ENCODE measurements at regions not wholly inside any gene's neighbourhood (a gene's known extent, or its start where the extent isn't known, plus 50 kb on each side); places are given as distances from the start of the nearest gene placed in this dataset.

- Histone ChIP-seq H3K4me2 (ENCODE audit: insufficient read depth, low read length) (no peak overlapping the region), H3K9me1 (ENCODE audit: control insufficient read depth, insufficient read depth, low read length) (no peaks in the 10 kb centered on the region), H3K27me3 (ENCODE audit: control insufficient read depth in 2 of 2, insufficient read depth in 2 of 2, low read length in 2 of 2) (no peaks in the 10 kb centered on the region), H4K20me1 (replicated peaks; ENCODE audit: control insufficient read depth, insufficient read depth, low read length) (no peaks in the 10 kb centered on the region), H3K36me3 (ENCODE audit: control insufficient read depth, insufficient read depth, low read length) (no peaks in the 10 kb centered on the region), H3K27ac (ENCODE audit: extremely low read depth, low read depth, low read length) (no peak overlapping the region), H3K4me3 (no peak overlapping the region), H2AFZ (ENCODE audit: low read depth, low read length) (no peak overlapping the region), H3K4me1 (replicated peaks in 1 of 2; ENCODE audit: control insufficient read depth in 2 of 2, insufficient read depth in 2 of 2, low read length in 2 of 2) (no peaks in the 10 kb centered on the region), H3K9ac (ENCODE audit: insufficient read depth in 1 of 2, low read depth in 2 of 2, low read length in 2 of 2) (no peak overlapping the region), H3K9me3 (replicated peaks; ENCODE audit: control insufficient read depth, insufficient read depth, low read depth, low read length) (no peaks in the 10 kb centered on the region), H3K79me2 (ENCODE audit: control insufficient read depth, insufficient read depth, low read length) (no peaks in the 10 kb centered on the region)
- BruUV-seq (replicated peaks): no TSS peak
- in situ Hi-C loops (cut with MboI): no loop called here
- ChIA-PET POLR2A (no interaction called here), CTCF (ENCODE audit: low intra/inter-chr PET ratio) (no interaction called here)
- intact Hi-C loops (cut with micrococcal nuclease): no loop called here
- FAIRE-seq (no peak), DNase-seq (ENCODE audit: extremely low read depth in 1 of 4, low spot score in 3 of 4) (no peak), ATAC-seq (no peak)
- WGBS (ENCODE audit: insufficient coverage, low coverage, missing lambda C conversion rate): 0% methylated on average over 1 of the region's 1 CpG
- no peak for TF ChIP-seq CAMTA2 (CRISPR knock-in tag; conservative IDR thresholded peaks at IDR 0.05)
- TF ChIP-seq ZNF395 (CRISPR knock-in tag; IDR thresholded peaks at IDR 0.05): no peak
- TF ChIP-seq DIDO1 (tag; IDR thresholded peaks at IDR 0.05; ENCODE audit: low read depth): no peak
- no peak for TF ChIP-seq POLR2AphosphoS2 (IDR thresholded peaks at IDR 0.05; ENCODE audit: low read length)
- no peak for TF ChIP-seq CTBP1 (IDR thresholded peaks at IDR 0.05; ENCODE audit: borderline replicate concordance)
- TF ChIP-seq GABPB2 (CRISPR knock-in tag; conservative IDR thresholded peaks at IDR 0.05): no peak
- TF ChIP-seq BRCA1 (IDR thresholded peaks at IDR 0.05): no peak
- TF ChIP-seq BRCA1 (CRISPR knock-in tag; IDR thresholded peaks at IDR 0.05): no peak
- TF ChIP-seq BDP1 (IDR thresholded peaks at IDR 0.05; ENCODE audit: insufficient read depth, insufficient read length): no peak
- no peak for TF ChIP-seq YBX1 (IDR thresholded peaks at IDR 0.05)
- no peak for TF ChIP-seq ATF1 (CRISPR knock-in tag; IDR thresholded peaks at IDR 0.05)
- no peak for TF ChIP-seq ATF1 (tag; IDR thresholded peaks at IDR 0.05)
- TF ChIP-seq CBX3 (IDR thresholded peaks at IDR 0.05; ENCODE audit: borderline replicate concordance in 1 of 2, low read length in 2 of 2): no peak
- no peak for TF ChIP-seq ZNF311 (CRISPR knock-in tag; IDR thresholded peaks at IDR 0.05)
- TF ChIP-seq ZBTB34 (CRISPR knock-in tag; IDR thresholded peaks at IDR 0.05): no peak
- no peak for TF ChIP-seq ARID1B (IDR thresholded peaks at IDR 0.05)
- TF ChIP-seq PTBP1 (IDR thresholded peaks at IDR 0.05; ENCODE audit: low read depth, low read length): no peak
- no peak for TF ChIP-seq HDAC6 (IDR thresholded peaks at IDR 0.05; ENCODE audit: low read depth, low read length)
- TF ChIP-seq FOXJ2 (tag; IDR thresholded peaks at IDR 0.05): no peak
- TF ChIP-seq PHF21A (IDR thresholded peaks at IDR 0.05; ENCODE audit: borderline replicate concordance, low read depth): no peak
- TF ChIP-seq NR0B1 (IDR thresholded peaks at IDR 0.05; ENCODE audit: partially characterized antibody): no peak
Observed at GRCh38 chr5:130712324-130712723, 452.7 kb downstream of the HINT1 start.
